Lung (tissue), 11 donors: ENCODE measurements at regions not wholly inside any gene's neighbourhood (a gene's known extent, or its start where the extent isn't known, plus 50 kb on each side); places are given as distances from the start of the nearest gene placed in this dataset.

Experiments used
- ATAC-seq: fragments of 200-7000 bp; cut with Tn5 transposase; one replicate; pipeline ENCODE4 v1.9.1; 2020; ENCODE audit warnings: moderate number of reproducible peaks; ENCODE audit not compliant: insufficient read depth, low FRiP score
- DNase-seq, 3 donors: peaks; one replicate each; pipeline ENCODE4 v3.0.0-alpha.2; 2013 to 2017
- H3K27ac ChIP-seq, 2 donors: one replicate each; pipeline ENCODE4 v1.5.1; 2013; ENCODE audit warnings: mild to moderate bottlenecking in 2 of 2, moderate library complexity in 2 of 2, control low read depth in 1 of 2, inconsistent platforms in 1 of 2, low read depth in 1 of 2, low read length in 1 of 2
- H3K27me3 ChIP-seq, 3 donors: one replicate each; pipeline ENCODE4 v1.5.1; 2013; ENCODE audit warnings: low read length in 2 of 3; ENCODE audit not compliant: control insufficient read depth in 3 of 3, insufficient read depth in 3 of 3
- H3K36me3 ChIP-seq, 4 donors: one replicate each; pipeline ENCODE4 v1.5.1; 2013; ENCODE audit warnings: low read length in 4 of 4, mild to moderate bottlenecking in 1 of 4, moderate library complexity in 1 of 4; ENCODE audit not compliant: control insufficient read depth in 4 of 4, insufficient read depth in 4 of 4
- H3K4me1 ChIP-seq, 5 donors: one replicate each; pipeline ENCODE4 v1.5.1; 2013; ENCODE audit warnings: low read length in 5 of 5, mild to moderate bottlenecking in 2 of 5, moderate library complexity in 1 of 5; ENCODE audit not compliant: control insufficient read depth in 5 of 5, insufficient read depth in 5 of 5
- H3K4me3 ChIP-seq: one replicate; pipeline ENCODE4 v1.5.1; 2013; ENCODE audit warnings: mild to moderate bottlenecking, control low read depth, moderate library complexity
- H3K9ac ChIP-seq, 2 donors: one replicate each; pipeline ENCODE4 v1.5.1; 2013; ENCODE audit warnings: low read length in 2 of 2, control low read depth in 1 of 2; ENCODE audit not compliant: insufficient read depth in 1 of 2
- H3K9me3 ChIP-seq, 4 donors: one replicate each; pipeline ENCODE4 v1.5.1; 2013; ENCODE audit warnings: low read length in 3 of 4, mild to moderate bottlenecking in 1 of 4, moderate library complexity in 1 of 4; ENCODE audit not compliant: control insufficient read depth in 4 of 4, insufficient read depth in 3 of 4
- CTCF ChIP-seq: IDR thresholded peaks from 2 replicates; pipeline ENCODE4 v1.5.1; 2012; ENCODE audit warnings: mild to moderate bottlenecking; ENCODE audit errors: control extremely low read depth, extremely low read depth
- WGBS, 2 donors: extraction: QIAGEN DNeasy Blood & Tissue Kit; methylation state at CpG; one replicate each; pipeline ENCODE4 v1.1.7; 2013; 5-methylcytosine and 5-hydroxymethylcytosine counted together
- donor health status: control.
- donor health status: control.
- donor health status: Bipolar disorder and iron deficiency.
- donor health status: healthy.
- donor health status: DM: yes; HTN: yes; CAD: no.

- Histone ChIP-seq H3K36me3 (no peaks in the 10 kb centered on the region), H3K4me3 (no peak overlapping the region), H3K27me3 (no peaks in the 10 kb centered on the region), H3K9me3 (no peaks in the 10 kb centered on the region), H3K9ac (no peak overlapping the region), H3K27ac (no peak overlapping the region), H3K4me1 (no peaks in the 10 kb centered on the region)
- ATAC-seq (no peak), DNase-seq (no peak)
- TF ChIP-seq CTCF, result no peak
- 85 to 87% methylated on average over 12 of the region's 12 CpGs for WGBS, 2 donors
Observed at GRCh38 chr1:226804907-226805759, 65.3 kb upstream of the PSEN2 start.

GRCh38 chr1:226800763-226801380, 61.8 kb upstream of the ITPKB start:
- DNase-seq (no peak), ATAC-seq (no peak)
- Histone ChIP-seq H3K9ac (no peak overlapping the region), H3K4me1 (peaks cover 0 to 10% (median 0%) of the 10 kb centered on the region in 5 donors), H3K27me3 (no peaks in the 10 kb centered on the region), H3K4me3 (no peak overlapping the region), H3K9me3 (no peaks in the 10 kb centered on the region), H3K36me3 (no peaks in the 10 kb centered on the region), H3K27ac (no peak overlapping the region)
- no peak for TF ChIP-seq CTCF
- 85 to 90% methylated on average over 2 of the region's 2 CpGs for WGBS, 2 donors

- no peaks in the 10 kb centered on the region for H3K9me3 ChIP-seq
- no peak overlapping the region for H3K4me3 ChIP-seq
- ATAC-seq (no peak), DNase-seq (peak in 2 of 3 donors; percentile 44 to 52)
- no peak for TF ChIP-seq CTCF
- H3K4me1 ChIP-seq, result peaks cover 0 to 11% (median 0%) of the 10 kb centered on the region in 5 donors
- peak overlapping the region in 1 of 2 donors; percentile 87 for H3K27ac ChIP-seq
- no peaks in the 10 kb centered on the region for H3K27me3 ChIP-seq
- H3K9ac ChIP-seq, result no peak overlapping the region
- 61 to 76% methylated on average over 12 of the region's 12 CpGs for WGBS, 2 donors
- H3K36me3 ChIP-seq, result no peaks in the 10 kb centered on the region
Observed at GRCh38 chr1:226799634-226800281, 60.7 kb upstream of the ITPKB start.
